ENCODE measurements at regions not wholly inside any gene's neighbourhood (a gene's known extent, or its start where the extent isn't known, plus 50 kb on each side); places are given as distances from the start of the nearest gene placed in this dataset.

GRCh38 chr10:89869180-89869579, 167.8 kb downstream of the KIF20B start:
- TF ChIP-seq CTCF (conservative IDR thresholded peaks at IDR 0.05; ENCODE audit: low read length) = no peak
- TF ChIP-seq EZH2phosphoT487 (IDR thresholded peaks at IDR 0.05; ENCODE audit: borderline replicate concordance, low read depth, low read length) = no peak

Data from OCI-LY7 (cell line).